Stomach (tissue), 8 donors: ENCODE measurements at regions not wholly inside any gene's neighbourhood (a gene's known extent, or its start where the extent isn't known, plus 50 kb on each side); places are given as distances from the start of the nearest gene placed in this dataset.

Source experiments
- DNase-seq, 2 donors: peaks; one replicate each; pipeline versions ENCODE4 v3.0.0 to v3.0.0-alpha.2; 2013 to 2019
- H3K27ac ChIP-seq, 5 donors: fragments of 200-600 bp in 4 of 5; sonication (generic) in 4 of 5; one replicate each; pipeline ENCODE4 v1.5.1; 2013 to 2019; ENCODE audit warnings: mild to moderate bottlenecking in 1 of 5, moderate library complexity in 1 of 5
- H3K27me3 ChIP-seq, 3 donors: fragments of 200-600 bp; sonication (generic); one replicate each; pipeline ENCODE4 v1.5.1; 2017 to 2019; ENCODE audit warnings: mixed run types in 1 of 3
- H3K36me3 ChIP-seq, 4 donors: fragments of 200-600 bp; sonication (generic); 1 replicate in 3 of 4; 2 replicates in 1 of 4; pipeline ENCODE4 v1.5.1; 2016 to 2019
- H3K4me1 ChIP-seq, 4 donors: fragments of 200-600 bp; sonication (generic); one replicate each; pipeline ENCODE4 v1.5.1; 2016 to 2019
- H3K4me3 ChIP-seq, 4 donors: fragments of 200-600 bp; sonication (generic) in 3 of 4; one replicate each; pipeline ENCODE4 v1.5.1; 2016 to 2019; ENCODE audit warnings: mild to moderate bottlenecking in 1 of 4
- H3K9me3 ChIP-seq, 4 donors: fragments of 200-600 bp; sonication (generic); one replicate each; pipeline ENCODE4 v1.5.1; 2016 to 2019
- EP300 ChIP-seq: sonication (generic); formaldehyde crosslinking; IDR thresholded peaks from one replicate; pipeline ENCODE4 v1.6.1; 2017; ENCODE audit warnings: antibody characterized with exemption
- POLR2A ChIP-seq, 4 donors: fragments of 450-650 bp; IDR thresholded peaks; one replicate each; pipeline ENCODE4 v1.6.1; 2016; ENCODE audit warnings: antibody characterized with exemption in 4 of 4, control low read depth in 2 of 4, mild to moderate bottlenecking in 1 of 4, moderate library complexity in 1 of 4
- POLR2AphosphoS5 ChIP-seq, 3 donors: sonication (generic); formaldehyde crosslinking; IDR thresholded peaks; one replicate each; pipeline ENCODE4 v1.6.1; 2016; ENCODE audit warnings: antibody characterized with exemption in 3 of 3
- WGBS, 5 donors: extraction: QIAGEN DNeasy Blood & Tissue Kit in 3 of 5; methylation state at CpG; one replicate each; pipeline versions ENCODE4 v1.1.5 to v1.1.7; 2013 to 2018; 5-methylcytosine and 5-hydroxymethylcytosine counted together
- intact Hi-C: fragments of 100-400 bp; cut with DNase I; formaldehyde crosslinking; loops from one replicate; pipeline ENCODE4 v1.15.1; 2023; ENCODE audit warnings: low total_unique reads
- TF ChIP-seq, protein P1 (sequence below), 7 experiments: fragments of 450-650 bp in 4 of 7; fragments of 200-600 bp in 3 of 7; sonication (generic) in 3 of 7; IDR thresholded peaks; one replicate each; pipeline ENCODE4 v1.5.1; 2016 to 2019; ENCODE audit warnings: antibody characterized with exemption in 7 of 7, control low read depth in 2 of 7, mild to moderate bottlenecking in 1 of 7
- donor health status: healthy with polysubstance abuse.
- donor health status: Bipolar disorder and iron deficiency.
- donor health status: healthy.

DNA sequence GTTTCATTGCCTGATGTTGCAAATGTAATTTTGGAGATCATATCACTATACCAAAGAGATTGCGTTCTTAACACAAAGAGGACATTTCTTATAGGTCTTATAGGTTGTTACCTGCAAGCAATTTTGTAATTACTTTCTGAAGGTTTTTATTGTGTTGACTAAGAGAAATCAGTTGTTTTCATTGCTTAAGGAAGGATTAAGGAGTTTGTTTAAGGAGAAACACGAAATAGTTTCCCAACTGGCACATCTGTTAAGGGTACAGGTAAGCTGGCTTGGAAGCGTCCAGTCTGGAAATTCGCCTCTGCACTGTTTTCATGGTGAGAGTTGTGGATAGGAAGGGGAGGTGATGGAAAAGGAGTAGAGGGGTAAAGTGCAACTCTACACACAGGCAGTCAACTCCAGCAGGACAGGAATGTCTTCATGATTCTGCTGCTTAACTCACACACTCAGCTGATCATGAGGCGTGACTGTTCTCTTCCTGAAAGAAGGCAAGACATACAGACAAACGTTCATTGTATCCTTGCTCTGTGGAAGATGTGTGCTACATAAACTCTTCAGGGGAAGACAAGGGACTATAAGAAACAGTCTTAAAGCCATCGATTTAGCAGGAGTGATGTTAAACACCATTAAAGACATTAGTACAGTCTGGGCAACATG, 61.4 kb upstream of the ACSL3 start:
- no peak for DNase-seq
- TF ChIP-seq POLR2AphosphoS5 (IDR thresholded peaks at IDR 0.05) = no peak
- TF ChIP-seq, protein P1, sequence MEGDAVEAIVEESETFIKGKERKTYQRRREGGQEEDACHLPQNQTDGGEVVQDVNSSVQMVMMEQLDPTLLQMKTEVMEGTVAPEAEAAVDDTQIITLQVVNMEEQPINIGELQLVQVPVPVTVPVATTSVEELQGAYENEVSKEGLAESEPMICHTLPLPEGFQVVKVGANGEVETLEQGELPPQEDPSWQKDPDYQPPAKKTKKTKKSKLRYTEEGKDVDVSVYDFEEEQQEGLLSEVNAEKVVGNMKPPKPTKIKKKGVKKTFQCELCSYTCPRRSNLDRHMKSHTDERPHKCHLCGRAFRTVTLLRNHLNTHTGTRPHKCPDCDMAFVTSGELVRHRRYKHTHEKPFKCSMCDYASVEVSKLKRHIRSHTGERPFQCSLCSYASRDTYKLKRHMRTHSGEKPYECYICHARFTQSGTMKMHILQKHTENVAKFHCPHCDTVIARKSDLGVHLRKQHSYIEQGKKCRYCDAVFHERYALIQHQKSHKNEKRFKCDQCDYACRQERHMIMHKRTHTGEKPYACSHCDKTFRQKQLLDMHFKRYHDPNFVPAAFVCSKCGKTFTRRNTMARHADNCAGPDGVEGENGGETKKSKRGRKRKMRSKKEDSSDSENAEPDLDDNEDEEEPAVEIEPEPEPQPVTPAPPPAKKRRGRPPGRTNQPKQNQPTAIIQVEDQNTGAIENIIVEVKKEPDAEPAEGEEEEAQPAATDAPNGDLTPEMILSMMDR (IDR thresholded peaks at IDR 0.05) = no peak
- no peak for TF ChIP-seq POLR2A (IDR thresholded peaks at IDR 0.05)
- no peak for TF ChIP-seq EP300
- Histone ChIP-seq H3K27ac (peak overlapping the region in 2 of 5 donors; percentile 43 to 84), H3K4me1 (peaks cover 33 to 44% (median 37%) of the 10 kb centered on the region in 4 donors), H3K9me3 (no peaks in the 10 kb centered on the region), H3K4me3 (no peak overlapping the region), H3K27me3 (no peaks in the 10 kb centered on the region), H3K36me3 (no peaks in the 10 kb centered on the region)
- 67 to 80% (median 74%) methylated on average over 7 of the region's 7 CpGs for WGBS, 5 donors
- intact Hi-C loops = no loop called here

DNA sequence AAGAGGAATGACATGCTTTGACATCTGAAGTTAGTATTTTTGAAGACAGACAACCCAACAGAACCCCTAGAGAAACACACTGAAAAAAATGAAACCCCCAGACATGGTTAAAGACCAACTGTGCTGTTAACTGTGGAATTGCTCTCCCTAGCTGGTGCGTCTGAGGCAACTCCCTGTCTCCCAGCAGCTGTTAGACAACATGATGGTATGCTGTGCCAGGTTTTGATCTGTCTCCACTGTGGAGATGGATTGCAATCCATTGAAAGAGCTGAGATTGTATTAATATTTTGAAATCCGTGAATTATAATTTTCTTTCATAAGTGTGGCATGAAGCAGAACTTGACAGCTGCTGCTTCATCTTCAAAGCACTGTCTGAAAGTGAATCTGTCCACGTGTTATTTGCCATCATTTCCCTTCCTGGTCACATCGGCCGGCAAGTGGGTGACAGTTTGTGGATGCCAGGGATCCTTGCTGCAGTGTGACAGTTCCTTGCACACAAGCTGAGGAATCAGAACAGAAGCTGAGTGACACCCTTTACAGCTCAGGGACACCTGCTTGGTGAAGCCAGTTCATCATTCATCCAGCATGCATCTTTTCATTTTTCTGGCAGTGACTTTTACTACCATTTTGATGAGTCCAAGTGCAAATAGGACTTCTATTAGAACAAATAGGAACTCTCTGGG, 58.2 kb upstream of the ACSL3 start:
- WGBS, 5 donors = 74 to 84% (median 77%) methylated on average over 5 of the region's 5 CpGs
- no peaks in the 10 kb centered on the region for H3K27me3 ChIP-seq
- peaks cover 7 to 34% (median 22%) of the 10 kb centered on the region in 4 donors for H3K4me1 ChIP-seq
- H3K36me3 ChIP-seq = no peaks in the 10 kb centered on the region
- H3K4me3 ChIP-seq = no peak overlapping the region
- TF ChIP-seq POLR2A (IDR thresholded peaks at IDR 0.05) = no peak
- TF ChIP-seq, protein P1 (IDR thresholded peaks at IDR 0.05) = no peak
- no peak for TF ChIP-seq EP300
- no peak for TF ChIP-seq POLR2AphosphoS5 (IDR thresholded peaks at IDR 0.05)
- intact Hi-C loops = no loop called here
- DNase-seq = no peak
- no peak overlapping the region for H3K27ac ChIP-seq
- no peaks in the 10 kb centered on the region for H3K9me3 ChIP-seq

DNA sequence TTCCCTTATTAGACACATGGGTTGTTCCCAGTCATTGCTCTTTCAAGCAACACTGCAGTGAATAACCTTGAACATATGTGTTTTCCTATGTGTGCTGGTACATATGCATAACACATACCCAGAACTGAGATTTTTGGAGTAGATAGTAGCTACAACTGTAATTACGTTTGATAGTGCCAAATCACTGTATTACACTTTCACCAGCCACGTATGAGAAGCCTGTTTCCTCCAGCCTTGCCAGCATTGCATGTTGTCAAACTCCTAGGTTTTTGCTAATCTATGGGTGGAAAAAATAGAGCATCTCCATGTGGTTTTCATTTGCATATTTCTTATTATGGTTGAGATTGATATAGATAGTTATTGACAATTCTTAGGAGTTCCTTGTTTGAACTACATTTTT, 56.5 kb upstream of the ACSL3 start:
- no peaks in the 10 kb centered on the region for H3K36me3 ChIP-seq
- intact Hi-C loops = no loop called here
- no peaks in the 10 kb centered on the region for H3K27me3 ChIP-seq
- peaks cover 0 to 26% (median 13%) of the 10 kb centered on the region in 4 donors for H3K4me1 ChIP-seq
- TF ChIP-seq, protein P1 (IDR thresholded peaks at IDR 0.05) = no peak
- TF ChIP-seq POLR2AphosphoS5 (IDR thresholded peaks at IDR 0.05) = no peak
- TF ChIP-seq POLR2A (IDR thresholded peaks at IDR 0.05) = no peak
- TF ChIP-seq EP300 = no peak
- no peak overlapping the region for H3K27ac ChIP-seq
- WGBS, 5 donors = 37 to 60% (median 41%) methylated on average over 2 of the region's 2 CpGs
- H3K9me3 ChIP-seq = no peaks in the 10 kb centered on the region
- no peak for DNase-seq
- H3K4me3 ChIP-seq = no peak overlapping the region

DNA sequence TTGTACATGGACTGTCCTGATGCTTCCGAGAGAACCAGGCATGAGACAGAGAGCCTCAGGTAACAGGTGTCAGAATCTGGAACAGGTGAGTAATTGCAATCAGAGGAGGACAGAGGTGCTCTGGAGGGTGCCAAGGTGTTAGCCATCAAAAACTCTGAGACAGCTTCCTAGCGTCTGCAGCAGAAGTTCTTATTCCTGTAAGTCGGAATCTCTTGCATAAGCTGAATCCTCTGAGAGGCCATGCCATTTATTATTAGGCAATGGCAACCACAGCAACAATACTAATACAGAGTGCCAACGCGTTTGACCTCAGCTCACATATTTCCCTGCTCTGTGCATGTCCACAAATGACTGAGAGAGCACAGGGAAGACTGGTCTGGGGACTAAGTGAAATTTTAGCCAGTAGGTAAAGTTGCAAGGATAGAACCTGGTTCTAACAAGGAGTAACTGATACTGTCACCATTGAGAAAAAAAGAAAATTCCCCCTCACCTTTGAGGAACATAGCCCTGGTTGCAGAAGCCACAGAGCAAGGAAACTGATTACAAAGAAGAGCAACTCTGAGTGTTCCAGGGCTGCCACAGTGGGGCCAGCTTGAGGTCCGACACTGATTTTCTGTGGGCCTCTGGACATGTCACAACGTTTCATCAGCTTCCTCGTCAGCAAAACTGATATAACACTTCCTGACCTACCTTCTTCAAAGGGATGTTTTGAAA, 55.1 kb upstream of the ACSL3 start:
- no peak overlapping the region for H3K4me3 ChIP-seq
- WGBS, 5 donors = 39 to 55% (median 47%) methylated on average over 8 of the region's 8 CpGs
- H3K27me3 ChIP-seq = no peaks in the 10 kb centered on the region
- no peaks in the 10 kb centered on the region for H3K36me3 ChIP-seq
- TF ChIP-seq POLR2A (IDR thresholded peaks at IDR 0.05) = no peak
- TF ChIP-seq EP300 = no peak
- TF ChIP-seq, protein P1 (IDR thresholded peaks at IDR 0.05) = no peak
- no peak for TF ChIP-seq POLR2AphosphoS5 (IDR thresholded peaks at IDR 0.05)
- intact Hi-C loops = no loop called here
- DNase-seq = peak in 1 of 2 donors; percentile 39
- peaks cover 0 to 26% (median 13%) of the 10 kb centered on the region in 4 donors for H3K4me1 ChIP-seq
- H3K27ac ChIP-seq = peak overlapping the region in 4 of 5 donors; percentile 30 to 70 (median 52)
- H3K9me3 ChIP-seq = no peaks in the 10 kb centered on the region
